ENCODE measurements at regions not wholly inside any gene's neighbourhood (a gene's known extent, or its start where the extent isn't known, plus 50 kb on each side); places are given as distances from the start of the nearest gene placed in this dataset.

DNA sequence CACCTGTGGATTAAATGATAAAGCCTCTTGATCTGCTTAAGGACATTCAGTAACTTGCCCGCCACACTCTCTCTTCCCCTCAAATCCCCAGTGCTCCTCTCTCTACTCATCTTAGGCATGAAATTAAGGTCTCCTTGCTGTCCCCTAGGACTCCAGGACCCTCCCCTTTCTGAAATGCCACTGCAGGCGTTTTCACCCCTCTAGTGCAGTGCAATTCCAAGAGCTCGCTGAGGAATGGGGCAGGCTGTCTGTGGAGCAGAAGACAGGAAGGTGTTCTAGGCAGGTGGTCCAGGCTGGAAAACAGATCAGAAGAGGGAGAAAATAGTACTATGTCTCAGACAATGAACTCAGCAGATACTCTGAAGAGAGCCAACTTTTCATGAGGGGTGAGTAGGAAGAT, 55.8 kb upstream of the ARHGAP42 start:
- TF ChIP-seq, protein P1, sequence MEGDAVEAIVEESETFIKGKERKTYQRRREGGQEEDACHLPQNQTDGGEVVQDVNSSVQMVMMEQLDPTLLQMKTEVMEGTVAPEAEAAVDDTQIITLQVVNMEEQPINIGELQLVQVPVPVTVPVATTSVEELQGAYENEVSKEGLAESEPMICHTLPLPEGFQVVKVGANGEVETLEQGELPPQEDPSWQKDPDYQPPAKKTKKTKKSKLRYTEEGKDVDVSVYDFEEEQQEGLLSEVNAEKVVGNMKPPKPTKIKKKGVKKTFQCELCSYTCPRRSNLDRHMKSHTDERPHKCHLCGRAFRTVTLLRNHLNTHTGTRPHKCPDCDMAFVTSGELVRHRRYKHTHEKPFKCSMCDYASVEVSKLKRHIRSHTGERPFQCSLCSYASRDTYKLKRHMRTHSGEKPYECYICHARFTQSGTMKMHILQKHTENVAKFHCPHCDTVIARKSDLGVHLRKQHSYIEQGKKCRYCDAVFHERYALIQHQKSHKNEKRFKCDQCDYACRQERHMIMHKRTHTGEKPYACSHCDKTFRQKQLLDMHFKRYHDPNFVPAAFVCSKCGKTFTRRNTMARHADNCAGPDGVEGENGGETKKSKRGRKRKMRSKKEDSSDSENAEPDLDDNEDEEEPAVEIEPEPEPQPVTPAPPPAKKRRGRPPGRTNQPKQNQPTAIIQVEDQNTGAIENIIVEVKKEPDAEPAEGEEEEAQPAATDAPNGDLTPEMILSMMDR (conservative IDR thresholded peaks at IDR 0.05): no peak
- TF ChIP-seq EZH2 (IDR thresholded peaks at IDR 0.05; ENCODE audit: low read depth): no peak
